Kidney (tissue), 13 donors: ENCODE measurements at regions not wholly inside any gene's neighbourhood (a gene's known extent, or its start where the extent isn't known, plus 50 kb on each side); places are given as distances from the start of the nearest gene placed in this dataset.
"Not testable (repeated sequence)": the region's sequence is repeated elsewhere in the genome, so short reads cannot be mapped to it uniquely, and the experiment has no call there.

Source experiments
- DNase-seq, 5 donors: peaks; one replicate each; pipeline ENCODE4 v3.0.0-alpha.2; 2013 to 2020
- FAIRE-seq: peaks from 2 replicates; lab custom pipeline; 2012; peaks lifted over from hg19 to GRCh38; lab: Jason Lieb, UNC
- H3K27ac ChIP-seq, 2 donors: one replicate each; pipeline ENCODE4 v1.7.0; 2013; ENCODE audit warnings: low read depth in 2 of 2, low read length in 2 of 2, inconsistent platforms in 1 of 2
- H3K27me3 ChIP-seq: one replicate; pipeline ENCODE4 v1.7.1; 2013; ENCODE audit warnings: low read length, inconsistent platforms; ENCODE audit not compliant: control insufficient read depth, insufficient read depth
- H3K36me3 ChIP-seq, 3 donors: one replicate each; pipeline versions ENCODE4 v1.7.0 to v1.7.1; 2013; ENCODE audit warnings: low read length in 3 of 3, control low read depth in 1 of 3, inconsistent platforms in 1 of 3; ENCODE audit not compliant: insufficient read depth in 3 of 3, control insufficient read depth in 2 of 3
- H3K4me1 ChIP-seq, 3 donors: one replicate each; pipeline versions ENCODE4 v1.7.0 to v1.7.1; 2013; ENCODE audit warnings: low read length in 3 of 3, inconsistent platforms in 1 of 3, low read depth in 1 of 3; ENCODE audit not compliant: control insufficient read depth in 2 of 3, insufficient read depth in 2 of 3
- H3K4me3 ChIP-seq, 3 donors: one replicate each; pipeline versions ENCODE4 v1.7.0 to v1.8.1; 2013; ENCODE audit warnings: low read length in 3 of 3, control low read depth in 1 of 3, inconsistent platforms in 1 of 3
- H3K9ac ChIP-seq, 3 donors: one replicate each; pipeline versions ENCODE4 v1.7.0 to v1.7.1; 2013; ENCODE audit warnings: low read length in 3 of 3, control low read depth in 1 of 3, inconsistent platforms in 1 of 3
- H3K9me3 ChIP-seq, 3 donors: one replicate each; pipeline versions ENCODE4 v1.7.0 to v1.7.1; 2013; ENCODE audit warnings: low read length in 3 of 3, control low read depth in 1 of 3, inconsistent platforms in 1 of 3; ENCODE audit not compliant: control insufficient read depth in 2 of 3, insufficient read depth in 1 of 3
- intact Hi-C: fragments of 100-400 bp; cut with DNase I; formaldehyde crosslinking; loops from one replicate; pipeline ENCODE4 v1.11.1; 2022
- TF ChIP-seq, protein P1 (sequence below): IDR thresholded peaks from 3 replicates; pipeline ENCODE4 v1.5.1; 2012; ENCODE audit warnings: mild to moderate bottlenecking, moderate library complexity, borderline replicate concordance; ENCODE audit not compliant: insufficient read depth; ENCODE audit errors: extremely low read depth
- donor health status: control.
- donor health status: control.
- donor health status: control.
- donor health status: control.
- donor health status: control.
- donor health status: DM: yes; HTN: yes; CAD: no.
- donor health status: Normal renal cell carcinoma (clear cell type).

DNA sequence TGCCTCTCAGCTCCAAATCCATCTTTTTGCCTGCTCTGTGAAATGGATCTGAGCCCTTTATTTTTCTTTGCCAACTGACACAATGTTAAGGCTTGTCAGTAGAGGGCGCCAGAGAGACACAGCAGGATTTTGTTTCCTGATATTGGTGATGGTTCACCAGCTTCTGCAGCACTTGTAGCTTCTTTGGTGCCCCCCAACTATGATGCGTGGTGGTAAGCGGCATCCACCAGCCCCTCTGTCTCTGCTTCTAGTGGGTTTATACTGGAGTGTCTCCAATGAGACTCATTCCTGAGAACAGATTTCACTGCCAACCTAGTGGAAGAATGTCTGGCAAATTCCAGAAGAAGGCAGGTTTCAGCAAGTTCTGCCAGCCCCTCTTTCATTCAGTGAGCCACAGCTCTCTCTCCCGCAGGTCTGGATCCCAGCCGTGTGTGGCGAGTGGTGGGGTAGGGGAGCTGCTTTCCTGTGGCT, 471.9 kb upstream of the FRG2C start:
- H3K4me3 ChIP-seq = no peak overlapping the region
- TF ChIP-seq, protein P1, sequence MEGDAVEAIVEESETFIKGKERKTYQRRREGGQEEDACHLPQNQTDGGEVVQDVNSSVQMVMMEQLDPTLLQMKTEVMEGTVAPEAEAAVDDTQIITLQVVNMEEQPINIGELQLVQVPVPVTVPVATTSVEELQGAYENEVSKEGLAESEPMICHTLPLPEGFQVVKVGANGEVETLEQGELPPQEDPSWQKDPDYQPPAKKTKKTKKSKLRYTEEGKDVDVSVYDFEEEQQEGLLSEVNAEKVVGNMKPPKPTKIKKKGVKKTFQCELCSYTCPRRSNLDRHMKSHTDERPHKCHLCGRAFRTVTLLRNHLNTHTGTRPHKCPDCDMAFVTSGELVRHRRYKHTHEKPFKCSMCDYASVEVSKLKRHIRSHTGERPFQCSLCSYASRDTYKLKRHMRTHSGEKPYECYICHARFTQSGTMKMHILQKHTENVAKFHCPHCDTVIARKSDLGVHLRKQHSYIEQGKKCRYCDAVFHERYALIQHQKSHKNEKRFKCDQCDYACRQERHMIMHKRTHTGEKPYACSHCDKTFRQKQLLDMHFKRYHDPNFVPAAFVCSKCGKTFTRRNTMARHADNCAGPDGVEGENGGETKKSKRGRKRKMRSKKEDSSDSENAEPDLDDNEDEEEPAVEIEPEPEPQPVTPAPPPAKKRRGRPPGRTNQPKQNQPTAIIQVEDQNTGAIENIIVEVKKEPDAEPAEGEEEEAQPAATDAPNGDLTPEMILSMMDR = peak; percentile 66
- H3K4me1 ChIP-seq = no peaks in the 10 kb centered on the region
- H3K27me3 ChIP-seq = no peaks in the 10 kb centered on the region
- DNase-seq (peak in 3 of 5 donors; percentile 19 to 49 (median 30)), FAIRE-seq (no peak)
- H3K9me3 ChIP-seq = no peaks in the 10 kb centered on the region
- H3K27ac ChIP-seq = no peak overlapping the region
- intact Hi-C loops = no loop called here
- H3K36me3 ChIP-seq = no peaks in the 10 kb centered on the region
- no peak overlapping the region for H3K9ac ChIP-seq

DNA sequence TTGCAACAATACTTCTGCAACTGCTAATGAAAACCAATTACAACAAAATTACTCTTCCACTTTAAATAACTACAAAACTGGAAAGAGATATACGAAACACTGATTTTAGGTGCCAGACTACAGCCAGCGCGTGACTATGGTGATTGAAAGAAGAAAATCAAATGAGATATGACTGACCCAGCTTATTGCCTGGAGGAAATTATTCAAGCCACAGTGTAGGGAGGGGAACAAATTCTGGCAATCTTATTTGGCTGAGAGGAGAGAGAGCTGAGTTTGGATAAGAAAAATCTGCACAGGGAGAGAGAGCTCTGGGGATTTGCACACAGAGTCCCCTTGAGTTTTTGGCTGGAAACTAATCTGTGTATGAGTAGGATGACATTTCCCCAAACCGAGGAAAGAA, 470.3 kb upstream of the FRG2C start:
- Histone ChIP-seq H3K36me3 (no peaks in the 10 kb centered on the region), H3K9ac (no peak overlapping the region), H3K27ac (no peak overlapping the region), H3K4me1 (no peaks in the 10 kb centered on the region), H3K9me3 (no peaks in the 10 kb centered on the region), H3K27me3 (no peaks in the 10 kb centered on the region), H3K4me3 (no peak overlapping the region)
- no peak for DNase-seq
- TF ChIP-seq, protein P1 = no peak
- FAIRE-seq = no peak
- intact Hi-C loops = no loop called here

DNA sequence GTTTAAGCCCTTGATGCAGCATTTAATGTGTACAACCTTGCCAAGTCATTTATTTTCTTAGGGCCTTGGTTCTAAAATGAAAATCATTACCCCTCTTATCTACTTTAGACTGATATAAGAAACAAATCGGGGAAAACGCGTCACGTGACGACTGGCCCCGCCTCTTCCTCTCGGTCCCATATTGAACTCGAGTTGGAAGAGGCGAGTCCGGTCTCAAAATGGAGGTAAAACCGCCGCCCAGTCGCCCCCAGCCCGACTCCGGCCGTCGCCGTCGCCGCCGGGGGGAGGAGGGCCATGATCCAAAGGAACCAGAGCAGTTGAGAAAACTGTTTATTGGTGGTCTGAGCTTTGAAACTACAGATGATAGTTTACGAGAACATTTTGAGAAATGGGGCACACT, 449.8 kb upstream of the FRG2C start:
- H3K4me3 ChIP-seq, H3K4me1 ChIP-seq, H3K27me3 ChIP-seq, H3K9ac ChIP-seq, H3K36me3 ChIP-seq, H3K9me3 ChIP-seq, H3K27ac ChIP-seq, intact Hi-C loops, FAIRE-seq, DNase-seq: not testable (repeated sequence)

DNA sequence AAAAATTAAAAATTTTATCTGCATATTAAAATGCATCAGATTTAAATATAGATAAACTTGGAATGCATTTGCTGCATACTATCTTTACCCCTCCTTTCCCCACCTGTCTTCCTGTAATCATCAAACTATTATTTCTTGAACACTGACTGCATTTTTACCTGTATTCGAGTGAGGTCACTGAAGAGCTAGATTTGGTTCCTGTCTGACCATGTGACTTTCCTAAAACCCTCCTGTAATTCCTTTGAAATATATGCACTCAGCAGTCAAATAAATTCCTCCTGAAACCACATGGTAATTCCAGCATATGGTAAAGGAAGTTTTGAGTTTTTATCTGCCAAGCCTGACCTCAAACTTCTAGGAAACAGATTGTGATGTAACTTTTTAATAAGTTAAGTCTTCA, 445.6 kb upstream of the FRG2C start:
- DNase-seq = no peak
- TF ChIP-seq, protein P1 = no peak
- Histone ChIP-seq H3K27me3 (no peaks in the 10 kb centered on the region), H3K4me3 (no peak overlapping the region), H3K36me3 (no peaks in the 10 kb centered on the region), H3K9me3 (no peaks in the 10 kb centered on the region), H3K4me1 (no peaks in the 10 kb centered on the region), H3K27ac (no peak overlapping the region), H3K9ac (no peak overlapping the region)
- no peak for FAIRE-seq
- intact Hi-C loops = no loop called here
